C4-2B (cell line): ENCODE measurements at regions not wholly inside any gene's neighbourhood (a gene's known extent, or its start where the extent isn't known, plus 50 kb on each side); places are given as distances from the start of the nearest gene placed in this dataset.

Experiments used
- ZFX ChIP-seq: fragments of 450-650 bp; IDR thresholded peaks from 2 replicates; pipeline ENCODE4 v1.6.1; 2017
- TF ChIP-seq, protein P1 (sequence below): fragments of 450-650 bp; conservative IDR thresholded peaks from 2 replicates; pipeline ENCODE4 v1.5.1; 2017; ENCODE audit warnings: mild to moderate bottlenecking

DNA sequence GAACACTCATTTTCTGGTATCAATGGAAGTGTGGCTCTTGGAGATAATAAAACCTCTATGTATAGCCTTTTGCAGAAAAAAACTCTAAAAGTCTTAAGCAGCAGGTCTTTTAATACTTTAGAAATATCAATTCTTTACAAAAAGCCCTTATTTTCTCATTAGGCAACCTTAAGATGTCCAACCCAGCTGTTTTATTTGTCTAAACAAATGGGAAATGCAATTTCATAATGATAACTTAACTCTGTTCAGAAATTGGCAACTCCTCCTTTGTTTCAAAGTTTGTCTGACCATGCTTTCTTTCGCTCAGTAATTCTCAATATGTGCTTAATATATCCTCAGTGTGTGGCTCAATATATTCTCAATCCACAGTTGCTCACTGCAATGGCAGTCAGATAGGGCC lies 196.5 kb upstream of the VEGFC start:
- TF ChIP-seq, protein P1, sequence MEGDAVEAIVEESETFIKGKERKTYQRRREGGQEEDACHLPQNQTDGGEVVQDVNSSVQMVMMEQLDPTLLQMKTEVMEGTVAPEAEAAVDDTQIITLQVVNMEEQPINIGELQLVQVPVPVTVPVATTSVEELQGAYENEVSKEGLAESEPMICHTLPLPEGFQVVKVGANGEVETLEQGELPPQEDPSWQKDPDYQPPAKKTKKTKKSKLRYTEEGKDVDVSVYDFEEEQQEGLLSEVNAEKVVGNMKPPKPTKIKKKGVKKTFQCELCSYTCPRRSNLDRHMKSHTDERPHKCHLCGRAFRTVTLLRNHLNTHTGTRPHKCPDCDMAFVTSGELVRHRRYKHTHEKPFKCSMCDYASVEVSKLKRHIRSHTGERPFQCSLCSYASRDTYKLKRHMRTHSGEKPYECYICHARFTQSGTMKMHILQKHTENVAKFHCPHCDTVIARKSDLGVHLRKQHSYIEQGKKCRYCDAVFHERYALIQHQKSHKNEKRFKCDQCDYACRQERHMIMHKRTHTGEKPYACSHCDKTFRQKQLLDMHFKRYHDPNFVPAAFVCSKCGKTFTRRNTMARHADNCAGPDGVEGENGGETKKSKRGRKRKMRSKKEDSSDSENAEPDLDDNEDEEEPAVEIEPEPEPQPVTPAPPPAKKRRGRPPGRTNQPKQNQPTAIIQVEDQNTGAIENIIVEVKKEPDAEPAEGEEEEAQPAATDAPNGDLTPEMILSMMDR: no peak
- no peak for TF ChIP-seq ZFX
